Right atrium auricular region (tissue), 2 donors: ENCODE measurements at regions not wholly inside any gene's neighbourhood (a gene's known extent, or its start where the extent isn't known, plus 50 kb on each side); places are given as distances from the start of the nearest gene placed in this dataset.
A peak's percentile ranks its signal among the peaks of the same experiment; 100 is the strongest.

Experiments
- DNase-seq: peaks from one replicate; pipeline ENCODE4 v3.0.0-alpha.2; 2019; ENCODE audit warnings: low spot score
- H3K27ac ChIP-seq, 2 donors: fragments of 200-600 bp; sonication (generic); 1 replicate in 1 of 2; 2 replicates in 1 of 2; pipeline ENCODE4 v1.5.1; 2016 to 2019
- H3K27me3 ChIP-seq, 2 donors: fragments of 200-600 bp; sonication (generic); one replicate each; pipeline versions ENCODE4 v1.5.1 to v1.6.0; 2017 to 2019
- H3K36me3 ChIP-seq: fragments of 200-600 bp; sonication (generic); one replicate; pipeline ENCODE4 v1.5.1; 2016
- H3K4me1 ChIP-seq, 2 donors: fragments of 200-600 bp; sonication (generic); one replicate each; pipeline versions ENCODE4 v1.5.1 to v1.6.0; 2017 to 2019
- H3K4me3 ChIP-seq, 2 donors: fragments of 200-600 bp; sonication (generic); 1 replicate in 1 of 2; 2 replicates in 1 of 2; pipeline ENCODE4 v1.5.1; 2017 to 2019; ENCODE audit warnings: mild to moderate bottlenecking in 1 of 2, moderate library complexity in 1 of 2
- H3K9me3 ChIP-seq, 2 donors: fragments of 200-600 bp; sonication (generic); one replicate each; pipeline ENCODE4 v1.5.1; 2019
- CTCF ChIP-seq, 2 donors: fragments of 200-600 bp; sonication (generic); IDR thresholded peaks; one replicate each; pipeline ENCODE4 v1.5.1; 2019; ENCODE audit warnings: antibody characterized with exemption in 2 of 2

GRCh38 chr13:71067165-71067815 is 799.7 kb downstream of the DACH1 start:
- peak in 1 of 2 donors; percentile 14 for TF ChIP-seq CTCF (IDR thresholded peaks at IDR 0.05)
- Histone ChIP-seq H3K36me3 (no peaks in the 10 kb centered on the region), H3K4me3 (no peak overlapping the region), H3K9me3 (no peaks in the 10 kb centered on the region), H3K27ac (no peak overlapping the region), H3K27me3 (no peaks in the 10 kb centered on the region), H3K4me1 (no peaks in the 10 kb centered on the region)
- DNase-seq: no peak

GRCh38 chr13:71056581-71056980 is 810.4 kb downstream of the DACH1 start:
- Histone ChIP-seq H3K27ac (no peak overlapping the region), H3K27me3 (no peaks in the 10 kb centered on the region), H3K4me1 (no peaks in the 10 kb centered on the region), H3K9me3 (peaks cover 0 to 10% of the 10 kb centered on the region in 2 donors), H3K4me3 (no peak overlapping the region), H3K36me3 (no peaks in the 10 kb centered on the region)
- no peak for TF ChIP-seq CTCF (IDR thresholded peaks at IDR 0.05)
- no peak for DNase-seq

GRCh38 chr13:71055644-71056043 is 811.4 kb downstream of the DACH1 start:
- no peak overlapping the region for H3K27ac ChIP-seq
- DNase-seq: no peak
- peaks cover 0 to 10% of the 10 kb centered on the region in 2 donors for H3K9me3 ChIP-seq
- no peaks in the 10 kb centered on the region for H3K36me3 ChIP-seq
- no peaks in the 10 kb centered on the region for H3K27me3 ChIP-seq
- no peaks in the 10 kb centered on the region for H3K4me1 ChIP-seq
- no peak for TF ChIP-seq CTCF (IDR thresholded peaks at IDR 0.05)
- no peak overlapping the region for H3K4me3 ChIP-seq

- Histone ChIP-seq H3K4me3 (no peak overlapping the region), H3K4me1 (no peaks in the 10 kb centered on the region), H3K36me3 (no peaks in the 10 kb centered on the region), H3K27me3 (no peaks in the 10 kb centered on the region), H3K9me3 (peaks cover 0 to 10% of the 10 kb centered on the region in 2 donors), H3K27ac (no peak overlapping the region)
- TF ChIP-seq CTCF (IDR thresholded peaks at IDR 0.05): no peak
- no peak for DNase-seq
Measured at GRCh38 chr13:71055047-71055446, 812.0 kb downstream of the DACH1 start.

- Histone ChIP-seq H3K27me3 (no peaks in the 10 kb centered on the region), H3K9me3 (peaks cover 0 to 10% of the 10 kb centered on the region in 2 donors), H3K4me3 (no peak overlapping the region), H3K4me1 (no peaks in the 10 kb centered on the region), H3K36me3 (no peaks in the 10 kb centered on the region), H3K27ac (no peak overlapping the region)
- no peak for DNase-seq
- TF ChIP-seq CTCF (IDR thresholded peaks at IDR 0.05): no peak
Measured at GRCh38 chr13:71054358-71054757, 812.6 kb downstream of the DACH1 start.

GRCh38 chr13:71051573-71051972 is 815.4 kb downstream of the DACH1 start:
- H3K4me1 ChIP-seq: no peaks in the 10 kb centered on the region
- no peaks in the 10 kb centered on the region for H3K36me3 ChIP-seq
- DNase-seq: no peak
- H3K27ac ChIP-seq: no peak overlapping the region
- no peak overlapping the region for H3K4me3 ChIP-seq
- peaks cover 0 to 10% of the 10 kb centered on the region in 2 donors for H3K9me3 ChIP-seq
- H3K27me3 ChIP-seq: no peaks in the 10 kb centered on the region
- TF ChIP-seq CTCF (IDR thresholded peaks at IDR 0.05): no peak
